Effector memory CD8-positive, alpha-beta T cell (primary cell): ENCODE measurements at regions not wholly inside any gene's neighbourhood (a gene's known extent, or its start where the extent isn't known, plus 50 kb on each side); places are given as distances from the start of the nearest gene placed in this dataset.
A peak's percentile ranks its signal among the peaks of the same experiment; 100 is the strongest.
"Not testable (repeated sequence)": the region's sequence is repeated elsewhere in the genome, so short reads cannot be mapped to it uniquely, and the experiment has no call there.

Experiments used
- ATAC-seq: fragments of 150-1000 bp; cut with Tn5 transposase; replicated peaks from 2 replicates; pipeline ENCODE4 v1.10.0; 2021; ENCODE audit warnings: mild to moderate bottlenecking, moderate library complexity
- DNase-seq, 3 experiments: peaks; one replicate each; pipeline ENCODE4 v3.0.0; 2021
- H3K27ac Mint-ChIP-seq, 2 donors: one replicate each; pipeline ENCODE4 v1.8.0; 2022; ENCODE audit warnings: mild to moderate bottlenecking in 2 of 2, mixed read lengths in 2 of 2, moderate library complexity in 2 of 2
- H3K27me3 Mint-ChIP-seq, 2 donors: one replicate each; pipeline ENCODE4 v1.8.0; 2022; ENCODE audit warnings: mixed read lengths in 2 of 2
- H3K36me3 Mint-ChIP-seq: one replicate; pipeline ENCODE4 v1.8.0; 2022; ENCODE audit warnings: mild to moderate bottlenecking, moderate library complexity, mixed read lengths; ENCODE audit not compliant: insufficient read depth
- H3K4me1 Mint-ChIP-seq, 2 donors: one replicate each; pipeline ENCODE4 v1.8.0; 2022; ENCODE audit warnings: low read depth in 2 of 2, mixed read lengths in 2 of 2
- H3K4me3 Mint-ChIP-seq, 2 donors: one replicate each; pipeline ENCODE4 v1.8.0; 2022; ENCODE audit warnings: mild to moderate bottlenecking in 2 of 2, mixed read lengths in 2 of 2, moderate library complexity in 2 of 2
- H3K9me3 Mint-ChIP-seq, 2 donors: one replicate each; pipeline ENCODE4 v1.8.0; 2022; ENCODE audit warnings: mixed read lengths in 2 of 2

- peaks cover 35 to 93% of the 10 kb centered on the region in 2 donors for H3K27me3 Mint-ChIP-seq
- DNase-seq (no peak), ATAC-seq (no peak)
- H3K36me3 Mint-ChIP-seq, result no peaks in the 10 kb centered on the region
- H3K9me3 Mint-ChIP-seq, result no peaks in the 10 kb centered on the region
- peaks cover 0 to 11% of the 10 kb centered on the region in 2 donors for H3K4me1 Mint-ChIP-seq
- H3K27ac Mint-ChIP-seq, result no peak overlapping the region
- H3K4me3 Mint-ChIP-seq, result peak overlapping the region in 1 of 2 donors; percentile 33
Measured at GRCh38 chr14:106163316-106163715, 636.9 kb downstream of the TMEM121 start.

- Mint-ChIP-seq H3K27me3 (peaks cover 35 to 88% of the 10 kb centered on the region in 2 donors), H3K4me1 (peaks cover under 1 to 11% of the 10 kb centered on the region in 2 donors), H3K4me3 (peak overlapping the region in 1 of 2 donors; percentile 33)
- ATAC-seq, H3K36me3 Mint-ChIP-seq, H3K27ac Mint-ChIP-seq, DNase-seq, H3K9me3 Mint-ChIP-seq: not testable (repeated sequence)
Measured at GRCh38 chr14:106163812-106164211, 637.4 kb downstream of the TMEM121 start.

GRCh38 chr14:106166232-106166631 is 639.8 kb downstream of the TMEM121 start:
- no peak overlapping the region for H3K4me3 Mint-ChIP-seq
- peaks cover 5 to 11% of the 10 kb centered on the region in 2 donors for H3K4me1 Mint-ChIP-seq
- H3K9me3 Mint-ChIP-seq, result no peaks in the 10 kb centered on the region
- ATAC-seq, result no peak
- peaks cover 27 to 63% of the 10 kb centered on the region in 2 donors for H3K27me3 Mint-ChIP-seq
- no peak overlapping the region for H3K27ac Mint-ChIP-seq
- H3K36me3 Mint-ChIP-seq, result peaks cover 6% of the 10 kb centered on the region
- no peak for DNase-seq

GRCh38 chr14:106166650-106167204 is 640.3 kb downstream of the TMEM121 start:
- Mint-ChIP-seq H3K27me3 (peaks cover 22 to 58% of the 10 kb centered on the region in 2 donors), H3K27ac (no peak overlapping the region), H3K4me3 (no peak overlapping the region), H3K9me3 (no peaks in the 10 kb centered on the region), H3K36me3 (peaks cover 6% of the 10 kb centered on the region), H3K4me1 (peaks cover 5 to 14% of the 10 kb centered on the region in 2 donors)
- DNase-seq (no peak), ATAC-seq (no peak)

GRCh38 chr14:106170163-106170658 is 643.8 kb downstream of the TMEM121 start:
- Mint-ChIP-seq H3K27me3 (peaks cover 16 to 27% of the 10 kb centered on the region in 2 donors), H3K4me1 (peaks cover 12% of the 10 kb centered on the region in 2 donors)
- peak; percentile 52 to 68 (median 67) for DNase-seq
- not testable (repeated sequence) for H3K4me3 Mint-ChIP-seq, H3K27ac Mint-ChIP-seq, H3K9me3 Mint-ChIP-seq, H3K36me3 Mint-ChIP-seq, ATAC-seq

- Mint-ChIP-seq H3K4me1 (peaks cover 14 to 25% of the 10 kb centered on the region in 2 donors), H3K9me3 (no peaks in the 10 kb centered on the region), H3K27ac (peak overlapping the region in 1 of 2 donors; percentile 33), H3K4me3 (peak overlapping the region; percentile 48 to 55), H3K27me3 (peaks cover 0 to 9% of the 10 kb centered on the region in 2 donors), H3K36me3 (peaks cover 9% of the 10 kb centered on the region)
- DNase-seq (peak; percentile 40 to 59 (median 58)), ATAC-seq (peak; percentile 75)
Measured at GRCh38 chr14:106174206-106174605, 647.8 kb downstream of the TMEM121 start.

GRCh38 chr14:106177266-106178246 is 651.2 kb downstream of the TMEM121 start:
- Mint-ChIP-seq H3K4me3 (peak overlapping the region; percentile 2 to 44), H3K4me1 (peaks cover 15 to 21% of the 10 kb centered on the region in 2 donors), H3K27me3 (peaks cover 7 to 34% of the 10 kb centered on the region in 2 donors), H3K27ac (peak overlapping the region in 1 of 2 donors; percentile 35)
- peak; percentile 23 to 41 (median 27) for DNase-seq
- H3K9me3 Mint-ChIP-seq, H3K36me3 Mint-ChIP-seq: not testable (repeated sequence)
- peak; percentile 87 for ATAC-seq

- DNase-seq (no peak), ATAC-seq (no peak)
- peaks cover 3% of the 10 kb centered on the region for H3K36me3 Mint-ChIP-seq
- H3K27ac Mint-ChIP-seq, result no peak overlapping the region
- H3K9me3 Mint-ChIP-seq, result no peaks in the 10 kb centered on the region
- peaks cover 22 to 25% of the 10 kb centered on the region in 2 donors for H3K4me1 Mint-ChIP-seq
- H3K4me3 Mint-ChIP-seq, result no peak overlapping the region
- H3K27me3 Mint-ChIP-seq, result peaks cover 7 to 34% of the 10 kb centered on the region in 2 donors
Measured at GRCh38 chr14:106179761-106180160, 653.4 kb downstream of the TMEM121 start.

- H3K27me3 Mint-ChIP-seq, result peaks cover 8 to 37% of the 10 kb centered on the region in 2 donors
- DNase-seq, result peak; percentile 53 to 73 (median 72)
- peaks cover 20 to 28% of the 10 kb centered on the region in 2 donors for H3K4me1 Mint-ChIP-seq
- H3K4me3 Mint-ChIP-seq, result peak overlapping the region; percentile 46 to 66
- ATAC-seq, result peak; percentile 93
- H3K27ac Mint-ChIP-seq, result peak overlapping the region; percentile 59 to 80
- not testable (repeated sequence) for H3K36me3 Mint-ChIP-seq, H3K9me3 Mint-ChIP-seq
Measured at GRCh38 chr14:106184771-106185170, 658.4 kb downstream of the TMEM121 start.

- Mint-ChIP-seq H3K4me3 (peak overlapping the region; percentile 66 to 67), H3K27me3 (peaks cover 10 to 37% of the 10 kb centered on the region in 2 donors), H3K4me1 (peaks cover 20 to 28% of the 10 kb centered on the region in 2 donors), H3K27ac (peak overlapping the region; percentile 59 to 80)
- not testable (repeated sequence) for H3K36me3 Mint-ChIP-seq, DNase-seq, H3K9me3 Mint-ChIP-seq
- peak; percentile 31 for ATAC-seq
Measured at GRCh38 chr14:106185174-106185836, 658.9 kb downstream of the TMEM121 start.

GRCh38 chr14:106185837-106186233 is 659.5 kb downstream of the TMEM121 start:
- Mint-ChIP-seq H3K27me3 (peaks cover 11 to 39% of the 10 kb centered on the region in 2 donors), H3K27ac (peak overlapping the region; percentile 59 to 80), H3K4me3 (peak overlapping the region; percentile 66 to 67), H3K9me3 (no peaks in the 10 kb centered on the region), H3K4me1 (peaks cover 20 to 28% of the 10 kb centered on the region in 2 donors), H3K36me3 (peaks cover 3% of the 10 kb centered on the region)
- ATAC-seq, result peak; percentile 61
- DNase-seq, result peak; percentile 56 to 66 (median 59)

- DNase-seq (no peak), ATAC-seq (no peak)
- Mint-ChIP-seq H3K27ac (no peak overlapping the region), H3K4me3 (no peak overlapping the region), H3K36me3 (peaks cover 3% of the 10 kb centered on the region), H3K9me3 (no peaks in the 10 kb centered on the region), H3K27me3 (peaks cover 11 to 43% of the 10 kb centered on the region in 2 donors), H3K4me1 (peaks cover 20 to 28% of the 10 kb centered on the region in 2 donors)
Measured at GRCh38 chr14:106187216-106187615, 660.8 kb downstream of the TMEM121 start.

- not testable (repeated sequence) for H3K4me3 Mint-ChIP-seq, H3K36me3 Mint-ChIP-seq, H3K9me3 Mint-ChIP-seq, ATAC-seq, DNase-seq, H3K27ac Mint-ChIP-seq, H3K4me1 Mint-ChIP-seq
- H3K27me3 Mint-ChIP-seq, result peaks cover 16 to 90% of the 10 kb centered on the region in 2 donors
Measured at GRCh38 chr14:106192701-106193100, 666.3 kb downstream of the TMEM121 start.
